A549 (cell line): ENCODE measurements at regions not wholly inside any gene's neighbourhood (a gene's known extent, or its start where the extent isn't known, plus 50 kb on each side); places are given as distances from the start of the nearest gene placed in this dataset.

Experiments used
- CTCF ChIP-seq: fragments of >200 bp; sonication (Bioruptor Twin); formaldehyde crosslinking; IDR thresholded peaks from 3 replicates; pipeline ENCODE4 v1.5.1; 2016
- REST ChIP-seq: fragments of 200-600 bp; sonication (generic); IDR thresholded peaks from 2 replicates; pipeline ENCODE4 v1.6.1; 2016; ENCODE audit warnings: antibody characterized with exemption, mild to moderate bottlenecking, moderate library complexity

- TF ChIP-seq REST: no peak
- no peak for TF ChIP-seq CTCF
Observed at GRCh38 chr6:71393981-71394432, 105.4 kb downstream of the OGFRL1 start.
